HG03575 (cell line): ENCODE measurements at regions not wholly inside any gene's neighbourhood (a gene's known extent, or its start where the extent isn't known, plus 50 kb on each side); places are given as distances from the start of the nearest gene placed in this dataset.
"Not testable (repeated sequence)": the region's sequence is repeated elsewhere in the genome, so short reads cannot be mapped to it uniquely, and the experiment has no call there.

ENCODE experiments used
- ATAC-seq: cut with Tn5 transposase; IDR thresholded peaks from one replicate; pipeline ENCODE4 v1.9.1; 2021; ENCODE audit not compliant: unreplicated experiment, insufficient number of reproducible peaks, low FRiP score; ENCODE audit errors: extremely low read depth

DNA sequence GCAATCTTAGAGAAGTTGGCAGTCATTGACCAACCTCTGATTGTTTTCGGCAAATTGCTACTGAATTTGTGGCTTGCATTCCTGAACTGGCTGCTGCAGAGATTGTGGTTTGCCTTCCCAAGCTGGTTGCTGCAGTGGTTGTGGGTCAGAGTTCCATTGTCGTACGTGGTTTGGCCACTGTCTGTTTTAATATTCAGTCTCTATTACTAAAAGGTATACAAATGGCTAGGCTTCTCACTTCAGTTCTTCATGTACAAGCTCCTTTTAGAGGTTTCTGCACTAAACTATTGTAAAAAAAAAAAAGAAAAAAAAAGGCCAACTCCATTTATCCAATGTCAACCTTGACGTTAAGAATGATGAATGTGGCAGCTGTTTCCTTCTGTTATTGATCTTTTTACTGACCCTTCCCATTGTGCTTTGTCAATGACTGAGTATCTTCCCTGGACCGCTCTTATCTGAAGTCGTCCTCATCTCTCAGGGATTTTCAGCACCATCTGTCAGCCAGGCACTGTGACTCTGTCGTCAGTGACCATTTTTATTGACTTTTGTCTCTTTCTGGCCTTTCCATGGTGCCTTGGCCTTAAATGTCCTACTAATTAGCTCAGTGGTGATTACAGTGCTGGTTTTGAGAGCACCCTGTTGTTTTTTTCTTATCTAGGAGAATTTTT, 140.6 kb upstream of the ZNF658 start:
- not testable (repeated sequence) for ATAC-seq

DNA sequence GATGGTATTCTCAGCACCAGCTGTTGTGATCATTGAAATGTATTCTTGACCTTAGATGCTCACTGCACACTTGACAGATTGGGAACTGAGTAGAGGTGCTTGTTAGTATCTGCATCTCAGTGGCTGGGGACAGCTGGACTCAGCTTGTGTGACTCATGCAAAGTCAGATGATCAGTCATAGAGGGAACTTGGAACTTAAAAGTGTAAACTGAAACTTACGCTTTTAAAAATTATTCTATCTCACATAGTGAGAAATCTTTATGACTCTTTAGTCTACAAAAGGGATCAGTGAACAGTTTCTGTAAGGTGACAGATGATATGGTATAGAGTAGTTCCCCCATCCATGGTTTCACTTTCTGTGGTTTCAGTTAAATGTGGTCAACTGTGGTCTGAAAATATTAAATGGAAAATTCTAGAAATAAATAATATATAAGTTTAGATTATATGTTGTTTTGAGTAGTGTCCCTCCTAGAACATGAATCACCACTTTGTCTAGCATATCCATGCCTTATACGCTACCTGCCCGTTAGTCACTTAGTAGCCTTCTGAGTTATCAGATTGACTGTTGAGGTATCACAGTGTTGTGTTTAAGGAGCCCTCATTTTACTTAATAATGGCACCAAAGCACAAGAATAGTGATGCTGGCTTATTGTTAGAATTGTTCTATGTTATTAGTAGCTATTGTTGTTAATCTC, 135.6 kb upstream of the ZNF658 start:
- peak; percentile 96 for ATAC-seq

DNA sequence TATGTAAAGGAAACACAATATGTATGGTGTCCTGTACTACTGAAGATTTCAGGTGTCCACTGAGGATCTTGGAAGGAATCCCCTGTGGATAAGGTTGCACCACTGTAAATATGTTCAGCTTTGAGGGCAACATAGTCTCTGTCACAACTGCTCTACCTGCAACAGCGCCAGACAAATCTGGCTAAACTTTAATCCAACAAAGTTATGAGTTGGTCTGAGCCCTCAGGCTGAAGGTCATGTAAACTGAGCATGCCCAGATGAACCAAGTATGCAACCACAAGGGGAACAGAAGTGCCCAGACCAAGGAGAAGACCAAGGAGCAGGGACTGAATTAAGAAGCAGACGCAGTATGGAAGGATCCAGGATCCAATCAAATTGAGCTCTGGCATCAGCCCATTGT, 135.0 kb upstream of the ZNF658 start:
- ATAC-seq = not testable (repeated sequence)

DNA sequence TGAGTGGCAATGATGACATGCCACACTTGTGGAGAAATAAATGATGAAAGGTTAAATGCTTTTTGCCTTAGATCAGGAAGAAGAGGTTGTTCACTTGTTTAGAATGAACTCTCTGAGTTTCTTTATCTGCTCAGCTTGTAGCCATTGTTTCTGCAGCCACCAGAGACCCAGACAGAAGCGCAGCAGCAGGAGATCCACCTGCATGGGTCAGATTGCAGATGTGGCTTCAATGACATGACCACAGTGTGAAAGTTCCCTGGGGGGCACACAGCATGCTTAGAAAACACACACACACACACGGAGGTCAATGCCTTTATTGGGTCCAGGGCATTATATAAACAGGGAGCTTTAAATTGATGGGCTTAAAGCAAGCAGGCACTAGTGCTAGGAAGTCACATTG, 129.0 kb upstream of the ZNF658 start:
- ATAC-seq = not testable (repeated sequence)

DNA sequence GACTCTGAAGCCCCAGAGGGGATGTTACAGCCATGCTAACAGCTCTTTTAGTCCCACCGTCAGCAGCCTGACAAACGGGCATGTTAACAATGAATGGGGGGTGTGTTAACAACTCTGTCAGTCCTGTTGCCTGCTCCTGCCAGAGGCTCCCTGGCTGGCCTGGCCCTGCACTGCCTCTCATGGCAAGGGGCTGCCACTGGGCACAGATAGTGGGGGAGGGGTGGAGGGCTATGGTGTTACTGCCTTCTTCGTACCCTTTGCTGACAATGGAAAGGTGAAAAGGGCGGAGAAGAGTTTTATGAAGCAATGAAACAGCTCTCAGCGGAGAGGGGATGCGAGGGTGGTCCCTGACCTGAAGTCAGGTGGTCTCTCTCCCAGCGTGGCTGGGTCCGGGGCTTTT, 125.9 kb upstream of the ZNF658 start:
- not testable (repeated sequence) for ATAC-seq

DNA sequence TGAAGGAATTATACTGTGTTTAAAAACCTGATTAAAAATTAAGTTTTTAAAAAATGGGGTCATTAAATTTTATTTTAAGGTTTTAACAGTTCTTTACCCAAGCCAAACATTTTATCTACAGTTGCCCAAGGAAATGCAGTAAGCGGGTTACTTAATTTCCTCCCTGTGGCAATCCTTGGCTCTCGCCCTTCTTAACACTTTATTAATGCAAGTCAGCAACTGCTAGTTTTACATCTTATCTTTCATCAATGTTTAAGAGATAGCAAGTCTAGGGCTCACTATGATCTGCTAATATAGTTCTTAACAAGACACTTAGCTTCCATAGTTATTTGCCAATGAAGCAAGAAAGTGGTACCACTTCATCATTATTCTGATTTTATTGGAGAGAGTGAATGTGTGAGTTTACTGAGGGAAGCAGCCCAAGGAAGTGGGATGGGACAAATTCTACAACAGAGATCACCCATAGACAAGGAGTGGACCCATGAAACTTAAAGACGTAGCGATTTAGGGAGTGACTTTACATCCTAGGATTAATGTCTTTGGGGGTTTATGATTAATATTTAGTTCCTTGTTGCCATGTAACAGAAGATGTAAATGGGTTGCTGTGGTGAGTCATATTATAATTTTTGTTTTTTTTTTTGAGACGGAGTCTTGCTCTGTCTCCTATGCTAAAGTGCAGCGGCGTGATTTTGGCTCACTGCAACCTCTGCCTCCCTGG, 120.4 kb upstream of the ZNF658 start:
- not testable (repeated sequence) for ATAC-seq

DNA sequence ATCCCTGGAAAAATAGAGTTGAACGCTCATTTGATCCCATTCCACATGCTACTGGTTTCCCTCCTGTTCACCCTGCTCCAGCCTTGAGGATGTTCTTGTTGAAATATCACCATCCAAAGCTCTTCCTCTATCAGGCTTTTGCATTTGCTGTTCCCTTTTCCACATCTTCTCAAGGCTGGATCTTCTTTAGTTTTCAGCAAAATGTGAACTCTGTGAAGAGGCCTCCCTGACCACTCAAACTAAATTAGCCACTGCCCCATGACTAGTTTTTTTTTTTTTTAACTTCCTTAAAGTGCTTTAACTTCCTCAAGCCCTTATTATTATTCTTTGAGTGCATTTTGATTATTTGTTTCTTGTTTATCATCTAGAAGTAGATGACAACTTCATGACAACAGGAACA, 119.3 kb upstream of the ZNF658 start:
- ATAC-seq = not testable (repeated sequence)

DNA sequence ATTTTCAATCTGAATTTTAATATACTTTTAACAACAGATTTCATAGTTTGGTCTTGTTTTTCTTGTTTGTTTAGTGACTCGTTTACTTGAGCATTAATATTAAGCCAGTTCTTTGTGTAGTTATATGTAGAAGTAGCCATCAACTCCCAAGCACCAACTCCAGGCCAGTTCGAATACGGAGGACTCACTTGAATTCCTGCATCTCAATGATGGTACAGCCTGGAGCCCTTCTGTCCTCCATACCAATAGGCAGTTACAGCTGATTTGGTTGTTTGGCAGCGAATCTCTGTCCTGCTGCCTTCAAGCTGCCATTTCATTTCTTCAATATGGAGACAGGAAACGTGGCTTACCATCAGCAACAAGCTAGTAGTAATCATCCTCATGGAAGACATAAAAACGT, 118.5 kb upstream of the ZNF658 start:
- ATAC-seq = not testable (repeated sequence)

DNA sequence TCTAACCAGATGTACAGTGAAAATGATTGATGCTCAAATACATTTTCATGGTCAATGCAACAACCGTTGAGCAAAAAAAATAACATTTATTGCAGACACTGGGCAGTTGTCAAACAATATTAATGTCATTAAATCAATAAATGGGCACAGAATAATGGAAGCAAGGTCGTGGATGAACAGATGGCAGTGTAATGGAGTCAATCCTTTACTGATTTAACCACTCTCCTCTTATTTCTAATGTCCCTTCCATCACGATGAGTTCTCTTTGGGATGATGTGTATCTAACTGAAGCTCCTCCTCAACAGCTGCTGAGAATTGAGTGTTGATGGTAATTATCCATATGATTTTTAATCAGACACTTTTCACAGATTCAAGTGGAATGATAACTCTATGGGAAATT, 114.9 kb upstream of the ZNF658 start:
- ATAC-seq = not testable (repeated sequence)

DNA sequence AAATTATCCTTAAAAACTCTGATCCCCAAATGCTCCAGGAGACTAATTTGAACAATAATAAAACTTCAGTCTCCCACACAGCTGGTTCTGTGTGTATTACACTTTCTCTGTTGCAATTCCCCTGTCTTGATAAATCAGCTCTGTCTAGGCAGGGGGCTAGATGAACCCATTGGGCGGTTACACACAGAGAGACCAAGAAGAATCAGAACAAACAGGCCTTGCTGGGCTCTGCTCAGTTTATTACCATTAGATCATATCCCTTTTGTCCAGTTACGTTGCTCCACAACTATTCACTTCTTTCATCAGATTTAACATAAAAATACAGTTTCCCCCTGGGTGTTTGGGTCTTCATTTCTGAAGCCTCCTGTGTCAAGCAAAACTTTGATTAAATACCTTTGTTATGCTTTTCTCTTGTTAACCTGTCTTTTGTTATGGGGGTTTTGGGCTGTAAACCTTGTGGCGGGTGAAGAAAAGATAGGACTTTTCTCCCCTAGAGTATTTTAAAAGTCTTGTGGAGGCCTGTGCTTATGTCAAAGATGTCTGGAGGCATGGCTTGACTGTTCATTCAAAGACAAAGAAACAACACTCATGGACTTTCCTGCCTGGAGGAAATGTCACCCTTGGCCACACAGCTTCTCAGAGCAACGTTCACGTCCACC, 109.3 kb upstream of the ZNF658 start:
- not testable (repeated sequence) for ATAC-seq

DNA sequence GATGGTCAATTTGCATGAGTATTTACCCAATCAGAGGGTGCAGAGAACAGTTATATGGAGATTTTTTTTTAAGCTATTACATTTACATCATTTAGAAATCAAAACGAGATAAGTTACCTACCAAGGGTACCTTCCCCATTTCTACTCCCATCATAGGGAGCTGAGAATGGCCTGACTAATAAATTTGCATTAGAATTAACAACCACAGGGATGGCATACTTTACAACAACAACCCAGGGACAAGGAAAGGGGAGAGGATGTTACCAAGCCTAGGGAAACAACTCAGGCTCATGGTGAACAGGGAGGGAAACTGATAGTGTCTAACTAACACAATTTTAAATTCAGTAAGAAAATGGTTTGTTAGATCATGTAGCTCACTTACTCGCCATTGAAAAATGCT, 105.8 kb upstream of the ZNF658 start:
- not testable (repeated sequence) for ATAC-seq

DNA sequence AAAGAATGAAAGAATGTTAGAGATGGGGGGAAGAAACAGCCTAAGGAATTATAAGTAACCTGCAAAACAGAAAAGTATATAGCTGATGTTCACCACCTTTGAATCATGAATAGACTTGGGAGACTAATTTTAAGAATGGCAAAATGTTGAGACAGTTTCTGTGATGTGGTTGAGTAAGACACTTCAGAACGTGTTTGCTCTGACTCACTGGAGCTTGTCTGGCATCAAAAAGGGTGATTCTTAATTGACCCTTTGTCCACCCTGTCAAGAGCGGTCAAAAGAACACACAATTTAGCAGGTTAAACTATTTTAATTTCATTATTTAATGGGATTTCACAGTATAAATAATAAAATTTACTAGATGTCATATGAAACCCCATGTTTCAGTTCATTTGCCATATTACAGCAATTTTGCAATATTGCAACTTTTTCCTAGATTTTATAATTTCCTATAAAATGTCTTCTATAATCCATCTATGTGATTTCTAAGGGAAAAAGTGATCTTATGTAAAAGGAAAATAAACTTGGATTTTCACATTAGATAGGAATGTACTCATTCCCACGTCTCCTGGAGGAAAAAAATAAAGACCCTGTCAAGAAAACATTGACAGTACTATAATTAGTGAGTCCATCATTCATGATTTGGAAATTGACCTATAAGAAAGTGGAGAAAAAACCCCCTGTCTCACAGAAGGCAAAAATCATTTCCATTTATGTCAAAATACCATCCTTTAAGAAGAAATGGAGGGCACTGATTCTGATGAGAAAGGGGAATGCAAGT, 104.6 kb upstream of the ZNF658 start:
- ATAC-seq = not testable (repeated sequence)

DNA sequence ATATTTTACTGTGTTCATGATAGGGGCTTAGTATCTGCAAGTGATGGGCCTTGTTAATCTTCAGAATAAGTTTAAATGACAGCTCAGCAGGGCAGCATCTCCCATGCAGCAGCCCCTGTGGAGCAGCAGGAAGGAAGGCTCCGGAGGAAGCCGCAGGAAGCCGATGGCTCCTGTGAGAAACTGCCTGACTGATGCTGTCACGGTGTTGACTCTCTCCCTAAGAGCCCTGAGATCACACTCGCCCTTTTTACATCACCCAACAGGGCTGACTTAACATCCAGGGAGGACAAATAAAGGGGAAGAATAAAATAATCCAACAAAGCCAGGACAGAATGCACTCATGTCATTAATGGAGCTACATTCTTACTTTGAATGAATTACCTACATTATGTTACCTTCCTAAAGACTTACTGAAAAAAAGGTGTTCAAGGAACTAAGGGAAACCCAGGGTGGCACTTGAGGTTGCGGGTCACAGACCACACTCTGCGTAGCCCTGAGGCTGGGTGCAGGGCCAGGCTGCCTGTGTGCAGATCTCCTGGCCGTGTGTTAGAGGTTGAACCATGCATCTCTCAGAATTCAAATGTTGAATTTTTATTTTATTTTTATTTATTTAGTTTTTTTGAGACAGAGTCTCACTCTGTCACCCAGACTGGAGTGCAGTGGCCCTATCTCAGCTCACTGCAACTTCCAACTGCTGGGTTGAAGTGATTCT, 102.5 kb upstream of the ZNF658 start:
- ATAC-seq = not testable (repeated sequence)

DNA sequence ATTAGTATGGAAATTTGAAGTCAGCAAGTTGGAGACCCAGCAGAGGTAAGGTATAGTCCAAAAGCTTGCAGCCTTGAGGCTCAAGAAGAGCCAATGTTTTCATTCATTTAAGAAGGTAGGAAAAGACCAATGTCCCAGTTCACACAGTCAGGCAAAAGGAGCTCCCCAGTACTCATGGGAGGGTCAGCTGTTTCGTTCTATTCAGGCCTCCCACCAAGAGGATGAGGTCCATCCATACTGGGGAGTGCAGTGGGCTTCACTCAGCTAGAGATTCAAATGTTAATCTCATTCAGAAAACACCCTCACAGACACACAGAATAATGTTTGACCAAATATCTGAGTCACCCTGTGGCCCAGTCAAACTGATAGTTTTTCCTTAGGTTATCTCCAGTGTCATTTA, 96.9 kb upstream of the ZNF658 start:
- ATAC-seq = not testable (repeated sequence)

DNA sequence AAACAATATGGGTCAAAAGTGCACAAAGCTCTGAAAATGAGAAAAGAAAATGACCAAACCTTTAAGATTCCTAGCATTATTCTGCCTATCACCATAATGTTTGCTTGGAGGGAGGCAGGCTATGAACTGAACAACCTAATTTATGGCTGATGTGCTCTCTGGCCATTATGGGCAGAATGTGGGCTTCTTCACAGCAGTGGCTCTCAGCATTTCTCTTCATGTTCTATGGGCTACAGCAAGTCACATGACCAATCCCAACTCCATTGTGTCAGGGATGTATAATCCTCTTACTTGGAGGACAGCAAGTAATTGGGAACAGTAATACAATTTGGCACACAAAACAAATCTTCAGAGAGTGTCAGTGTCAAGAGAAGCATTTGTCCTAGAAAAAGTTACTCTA, 90.3 kb upstream of the ZNF658 start:
- not testable (repeated sequence) for ATAC-seq

DNA sequence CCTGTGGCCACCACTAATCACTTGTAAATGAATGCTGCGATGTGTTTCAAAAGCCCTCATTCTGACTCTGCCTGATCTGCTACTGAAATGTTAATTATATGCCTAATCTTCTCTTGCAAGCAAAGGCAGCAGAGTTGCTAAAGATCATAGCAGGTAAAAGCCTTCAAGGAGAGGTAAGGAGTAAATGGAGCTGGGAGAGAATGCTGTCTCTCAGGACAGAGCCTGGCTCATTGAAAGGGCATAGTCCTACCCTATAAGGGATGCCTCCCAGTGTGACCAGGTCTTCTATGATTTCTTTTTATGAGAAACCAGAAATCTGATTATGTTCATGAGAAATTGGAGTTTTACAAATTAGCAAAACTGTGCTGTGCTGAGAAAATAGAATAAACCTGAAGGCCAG, 88.2 kb upstream of the ZNF658 start:
- ATAC-seq = not testable (repeated sequence)

DNA sequence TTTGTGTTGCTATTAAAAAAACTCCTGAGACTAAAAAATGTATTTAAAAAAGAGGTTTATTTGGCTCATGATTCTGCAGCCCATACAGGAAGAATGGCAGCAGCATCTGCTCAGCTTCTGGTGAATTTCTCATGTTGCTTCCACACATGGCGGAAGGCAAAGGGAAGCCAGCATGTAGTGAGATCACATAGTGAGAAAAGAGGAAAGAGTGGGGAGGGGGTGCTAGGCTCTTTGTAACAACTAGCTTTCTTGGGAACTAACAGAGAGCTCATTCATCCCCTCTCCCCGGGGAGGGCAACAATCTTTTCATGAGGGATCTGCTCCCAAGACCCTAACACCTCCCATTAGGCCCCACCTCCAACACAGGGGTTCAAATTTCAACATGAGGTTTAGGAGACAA, 87.6 kb upstream of the ZNF658 start:
- not testable (repeated sequence) for ATAC-seq

DNA sequence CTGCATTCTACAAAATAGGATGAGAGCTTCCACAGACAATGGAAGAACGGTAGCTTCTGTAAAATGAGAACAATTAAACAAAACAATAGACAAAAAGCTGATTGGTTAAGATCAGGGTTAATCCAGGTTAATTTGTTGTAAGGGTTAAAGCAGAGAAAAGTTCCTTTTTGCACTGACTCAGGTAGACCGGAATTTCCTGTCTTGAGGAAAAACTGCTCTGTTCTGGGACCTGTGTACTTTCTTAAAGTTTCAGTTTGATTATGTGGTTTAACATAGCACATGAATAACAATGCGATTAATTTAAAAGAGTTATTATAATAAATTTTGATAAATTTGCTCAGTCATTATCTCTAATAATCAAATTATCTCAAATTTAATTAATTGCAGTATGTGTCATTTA, 86.5 kb upstream of the ZNF658 start:
- ATAC-seq = not testable (repeated sequence)
